ENCODE measurements at regions not wholly inside any gene's neighbourhood (a gene's known extent, or its start where the extent isn't known, plus 50 kb on each side); places are given as distances from the start of the nearest gene placed in this dataset.

- no peak for DNase-seq
Measured at GRCh38 chr2:234834228-234834923, 117.4 kb upstream of the SH3BP4 start.

GRCh38 chr2:234830853-234831252, 121.0 kb upstream of the SH3BP4 start:
- DNase-seq, result no peak

- no peak for DNase-seq
Measured at GRCh38 chr2:234829074-234829455, 122.8 kb upstream of the SH3BP4 start.

GRCh38 chr2:234828382-234829073, 123.3 kb upstream of the SH3BP4 start:
- no peak for DNase-seq

- no peak for DNase-seq
Measured at GRCh38 chr2:234827096-234827860, 124.5 kb upstream of the SH3BP4 start.

- DNase-seq, result no peak
Measured at GRCh38 chr2:234826681-234827080, 125.1 kb upstream of the SH3BP4 start.

- DNase-seq, result no peak
Measured at GRCh38 chr2:234825616-234826015, 126.2 kb upstream of the SH3BP4 start.

GRCh38 chr2:234823877-234824376, 127.9 kb upstream of the SH3BP4 start:
- DNase-seq, result no peak

- DNase-seq, result no peak
Measured at GRCh38 chr2:234823196-234823876, 128.5 kb upstream of the SH3BP4 start.

- DNase-seq, result no peak
Measured at GRCh38 chr2:234821946-234822475, 129.8 kb upstream of the SH3BP4 start.

GRCh38 chr2:234818937-234819336, 132.9 kb upstream of the SH3BP4 start:
- no peak for DNase-seq

GRCh38 chr2:234816491-234816890, 135.3 kb upstream of the SH3BP4 start:
- no peak for DNase-seq

- DNase-seq, result no peak
Measured at GRCh38 chr2:234816056-234816455, 135.8 kb upstream of the SH3BP4 start.

- DNase-seq, result no peak
Measured at GRCh38 chr2:234814374-234814773, 137.4 kb upstream of the SH3BP4 start.

GRCh38 chr2:234812851-234813250, 139.0 kb upstream of the SH3BP4 start:
- no peak for DNase-seq

- DNase-seq, result no peak
Measured at GRCh38 chr2:234808907-234809306, 142.9 kb upstream of the SH3BP4 start.

- DNase-seq, result no peak
Measured at GRCh38 chr2:234806818-234807217, 145.0 kb upstream of the SH3BP4 start.

GRCh38 chr2:234805836-234806235, 146.0 kb upstream of the SH3BP4 start:
- DNase-seq, result no peak

- no peak for DNase-seq
Measured at GRCh38 chr2:234804704-234805103, 147.1 kb upstream of the SH3BP4 start.

GRCh38 chr2:234802845-234803171, 149.0 kb upstream of the SH3BP4 start:
- no peak for DNase-seq

GRCh38 chr2:234802071-234802844, 149.6 kb upstream of the SH3BP4 start:
- DNase-seq, result no peak

Measured in T-helper 1 cell (primary cell).